OCI-LY3 (cell line): ENCODE measurements at regions not wholly inside any gene's neighbourhood (a gene's known extent, or its start where the extent isn't known, plus 50 kb on each side); places are given as distances from the start of the nearest gene placed in this dataset.

Experiments used
- EZH2phosphoT487 ChIP-seq: fragments of 200-600 bp; shearing (Covaris generic); IDR thresholded peaks from 2 replicates; pipeline ENCODE4 v1.6.1; 2018; ENCODE audit warnings: antibody characterized with exemption, mixed run types, low read depth
- TF ChIP-seq, protein P1 (sequence below): fragments of 200-600, 300-600 bp; sonication (generic); IDR thresholded peaks from 2 replicates; pipeline ENCODE4 v1.5.1; 2014; ENCODE audit warnings: antibody characterized with exemption, low read length, low read depth

GRCh38 chr9:2972475-2972874, 128.6 kb upstream of the PUM3 start:
- TF ChIP-seq, protein P1, sequence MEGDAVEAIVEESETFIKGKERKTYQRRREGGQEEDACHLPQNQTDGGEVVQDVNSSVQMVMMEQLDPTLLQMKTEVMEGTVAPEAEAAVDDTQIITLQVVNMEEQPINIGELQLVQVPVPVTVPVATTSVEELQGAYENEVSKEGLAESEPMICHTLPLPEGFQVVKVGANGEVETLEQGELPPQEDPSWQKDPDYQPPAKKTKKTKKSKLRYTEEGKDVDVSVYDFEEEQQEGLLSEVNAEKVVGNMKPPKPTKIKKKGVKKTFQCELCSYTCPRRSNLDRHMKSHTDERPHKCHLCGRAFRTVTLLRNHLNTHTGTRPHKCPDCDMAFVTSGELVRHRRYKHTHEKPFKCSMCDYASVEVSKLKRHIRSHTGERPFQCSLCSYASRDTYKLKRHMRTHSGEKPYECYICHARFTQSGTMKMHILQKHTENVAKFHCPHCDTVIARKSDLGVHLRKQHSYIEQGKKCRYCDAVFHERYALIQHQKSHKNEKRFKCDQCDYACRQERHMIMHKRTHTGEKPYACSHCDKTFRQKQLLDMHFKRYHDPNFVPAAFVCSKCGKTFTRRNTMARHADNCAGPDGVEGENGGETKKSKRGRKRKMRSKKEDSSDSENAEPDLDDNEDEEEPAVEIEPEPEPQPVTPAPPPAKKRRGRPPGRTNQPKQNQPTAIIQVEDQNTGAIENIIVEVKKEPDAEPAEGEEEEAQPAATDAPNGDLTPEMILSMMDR, result no peak
- TF ChIP-seq EZH2phosphoT487, result no peak
